IMR-90 (cell line): ENCODE measurements at regions not wholly inside any gene's neighbourhood (a gene's known extent, or its start where the extent isn't known, plus 50 kb on each side); places are given as distances from the start of the nearest gene placed in this dataset.

Experiments used
- ATAC-seq: fragments of 200-7000 bp; cut with Tn5 transposase; 2 replicates; pipeline ENCODE4 v1.9.1; 2020; ENCODE audit warnings: low read depth, mild to moderate bottlenecking, moderate library complexity
- BruUV-seq: library from RNA; stranded (reverse); fragments of 400-500 nt; replicated peaks from 2 replicates; lab custom pipeline; 2021; lab: Mats Ljungman, UMichigan
- CTCF ChIA-PET: fragments of 300-600 bp; formaldehyde crosslinking; extraction: SDS; loops from one replicate; lab custom pipeline; 2021; ENCODE audit warnings: antibody characterized with exemption; lab: Yijun Ruan, JAX
- POLR2A ChIA-PET: fragments of 300-600 bp; sonication (Branson Sonifier 250); formaldehyde crosslinking; loops from one replicate; lab custom pipeline; 2022; ENCODE audit warnings: antibody characterized with exemption; ENCODE audit not compliant: unreplicated experiment; lab: Charles Lee
- DNase-seq: peaks from one replicate; pipeline ENCODE4 v3.0.0; 2013
- H2AFZ ChIP-seq: replicated peaks from 2 replicates; pipeline ENCODE3; 2013; ENCODE audit warnings: low read length, mild to moderate bottlenecking; ENCODE audit not compliant: poor library complexity
- H2AK5ac ChIP-seq: 2 replicates; pipeline ENCODE4 v1.6.1; 2013; ENCODE audit warnings: low read depth, low read length, inconsistent platforms
- H2AK9ac ChIP-seq: replicated peaks from 2 replicates; pipeline ENCODE3; 2013; ENCODE audit warnings: mild to moderate bottlenecking, low read depth, low read length, moderate library complexity; ENCODE audit not compliant: poor library complexity
- H2BK120ac ChIP-seq: 2 replicates; pipeline ENCODE4 v1.6.1; 2013; ENCODE audit warnings: low read depth, low read length, inconsistent platforms
- H2BK15ac ChIP-seq: 3 replicates; pipeline ENCODE4 v1.6.1; 2013; ENCODE audit warnings: low read depth, low read length, inconsistent platforms
- H2BK20ac ChIP-seq: 2 replicates; pipeline ENCODE4 v1.6.1; 2013; ENCODE audit warnings: low read depth, mild to moderate bottlenecking, inconsistent platforms, low read length, moderate library complexity
- H2BK5ac ChIP-seq: 2 replicates; pipeline ENCODE4 v1.6.1; 2013; ENCODE audit warnings: mild to moderate bottlenecking, low read depth, low read length, inconsistent platforms; ENCODE audit not compliant: poor library complexity, severe bottlenecking
- H3K14ac ChIP-seq: replicated peaks from 2 replicates; pipeline ENCODE4 v1.6.1; 2013; ENCODE audit warnings: low read depth, low read length, inconsistent platforms
- H3K18ac ChIP-seq: 2 replicates; pipeline ENCODE4 v1.6.1; 2013; ENCODE audit warnings: low read depth, low read length, control low read depth
- H3K23ac ChIP-seq: 2 replicates; pipeline ENCODE4 v1.6.1; 2013; ENCODE audit warnings: low read depth, low read length, inconsistent platforms
- H3K27ac ChIP-seq: 2 replicates; pipeline ENCODE4 v1.5.1; 2013; ENCODE audit warnings: mild to moderate bottlenecking, control low read depth, low read length; ENCODE audit not compliant: insufficient read depth
- H3K27me3 ChIP-seq: 2 replicates; pipeline ENCODE4 v1.6.1; 2013; ENCODE audit warnings: low read length; ENCODE audit not compliant: control insufficient read depth, insufficient read depth
- H3K36me3 ChIP-seq: 2 replicates; pipeline ENCODE4 v1.6.1; 2013; ENCODE audit warnings: low read length, mixed read lengths; ENCODE audit not compliant: control insufficient read depth, insufficient read depth
- H3K4ac ChIP-seq: 2 replicates; pipeline ENCODE4 v1.6.1; 2013; ENCODE audit warnings: low read depth, low read length, inconsistent platforms
- H3K4me1 ChIP-seq: 2 replicates; pipeline ENCODE4 v1.6.1; 2013; ENCODE audit warnings: low read length, mixed read lengths; ENCODE audit not compliant: control insufficient read depth, insufficient read depth
- H3K4me2 ChIP-seq: 2 replicates; pipeline ENCODE4 v1.6.1; 2013; ENCODE audit warnings: low read depth, mild to moderate bottlenecking, control low read depth, low read length, moderate library complexity
- H3K4me3 ChIP-seq: 2 replicates; pipeline ENCODE4 v1.5.1; 2013; ENCODE audit warnings: low read depth, mild to moderate bottlenecking, control low read depth, low read length, moderate library complexity; ENCODE audit not compliant: insufficient read depth
- H3K56ac ChIP-seq: 2 replicates; pipeline ENCODE4 v1.6.1; 2013; ENCODE audit warnings: low read length, inconsistent platforms; ENCODE audit not compliant: insufficient read depth; ENCODE audit errors: extremely low read depth
- H3K79me1 ChIP-seq, 2 experiments: 2 replicates each; pipeline ENCODE4 v1.6.1; 2013; ENCODE audit warnings: low read length in 2 of 2, inconsistent platforms in 1 of 2, low read depth in 1 of 2
- H3K9ac ChIP-seq: 2 replicates; pipeline ENCODE4 v1.6.1; 2013; ENCODE audit warnings: low read depth, low read length, control low read depth
- H3K9me1 ChIP-seq: 2 replicates; pipeline ENCODE4 v1.6.1; 2013; ENCODE audit warnings: low read length, inconsistent platforms; ENCODE audit not compliant: insufficient read depth
- H3K9me3 ChIP-seq: 2 replicates; pipeline ENCODE4 v1.6.1; 2013; ENCODE audit warnings: low read length; ENCODE audit not compliant: control insufficient read depth, insufficient read depth
- H4K20me1 ChIP-seq: 2 replicates; pipeline ENCODE4 v1.6.1; 2013; ENCODE audit warnings: low read length, inconsistent platforms; ENCODE audit not compliant: insufficient read depth
- H4K5ac ChIP-seq: 2 replicates; pipeline ENCODE4 v1.6.1; 2013; ENCODE audit warnings: mild to moderate bottlenecking, low read depth, low read length, control low read depth
- H4K8ac ChIP-seq, 2 experiments: 2 replicates each; pipeline ENCODE4 v1.6.1; 2013; ENCODE audit warnings: low read depth in 2 of 2, low read length in 2 of 2, control low read depth in 1 of 2, inconsistent platforms in 1 of 2
- H4K91ac ChIP-seq: 2 replicates; pipeline ENCODE4 v1.6.1; 2013; ENCODE audit warnings: low read depth, low read length, inconsistent platforms; ENCODE audit not compliant: insufficient read depth
- CEBPB ChIP-seq: IDR thresholded peaks from 2 replicates; pipeline ENCODE4 v1.6.1; 2012; ENCODE audit warnings: low read depth, low read length, improper control_type of control experiment
- CHD1 ChIP-seq: IDR thresholded peaks from 2 replicates; pipeline ENCODE4 v1.6.1; 2012; ENCODE audit warnings: low read depth, low read length, improper control_type of control experiment
- FOS ChIP-seq: fragments of 150-350 bp; IDR thresholded peaks from 2 replicates; pipeline ENCODE4 v1.6.1; 2016; ENCODE audit warnings: low read depth, low read length
- MAFK ChIP-seq: IDR thresholded peaks from 2 replicates; pipeline ENCODE4 v1.6.1; 2012; ENCODE audit warnings: low read depth, low read length, improper control_type of control experiment
- MAZ ChIP-seq: IDR thresholded peaks from 2 replicates; pipeline ENCODE4 v1.6.1; 2012; ENCODE audit warnings: low read depth, mild to moderate bottlenecking, low read length, improper control_type of control experiment, moderate library complexity, borderline replicate concordance
- POLR2A ChIP-seq: IDR thresholded peaks from 2 replicates; pipeline ENCODE4 v1.6.1; 2012; ENCODE audit warnings: mild to moderate bottlenecking, low read depth, low read length
- RAD21 ChIP-seq: IDR thresholded peaks from 2 replicates; pipeline ENCODE4 v1.6.1; 2012; ENCODE audit warnings: low read length, improper control_type of control experiment
- RCOR1 ChIP-seq: IDR thresholded peaks from 2 replicates; pipeline ENCODE4 v1.6.1; 2012; ENCODE audit warnings: mild to moderate bottlenecking, low read length, improper control_type of control experiment; ENCODE audit not compliant: insufficient replicate concordance
- RFX5 ChIP-seq: IDR thresholded peaks from 2 replicates; pipeline ENCODE4 v1.8.0; 2012; ENCODE audit warnings: low read depth, mild to moderate bottlenecking, low read length, moderate library complexity
- SMC3 ChIP-seq: fragments of 150-350 bp; IDR thresholded peaks from 2 replicates; pipeline ENCODE4 v1.6.1; 2016; ENCODE audit warnings: low read depth, mild to moderate bottlenecking, antibody characterized with exemption, low read length, moderate library complexity
- WGBS, 2 experiments: methylation state at CpG; one replicate each; pipeline versions ENCODE4 v1.1.5 to v1.1.7; 2013; ENCODE audit warnings: missing lambda C conversion rate in 2 of 2; ENCODE audit not compliant: insufficient read length in 1 of 2; ENCODE audit errors: extremely low coverage in 2 of 2; 5-methylcytosine and 5-hydroxymethylcytosine counted together
- dilution Hi-C: fragments of 300-500 bp; cut with HindIII; formaldehyde crosslinking; loops from one replicate; pipeline ENCODE4 v1.14.3; 2018; ENCODE audit warnings: low sequenced_read_pairs; ENCODE audit not compliant: unreplicated experiment
- in situ Hi-C: fragments of 300-500 bp; cut with MboI; formaldehyde crosslinking; loops from 3 replicates; pipeline ENCODE4 v1.14.3; 2019; ENCODE audit warnings: low sequenced_read_pairs, inconsistent platforms, mixed read lengths
- intact Hi-C: fragments of 100-400 bp; cut with micrococcal nuclease; formaldehyde crosslinking; loops from 2 replicates; pipeline ENCODE4 v1.10.0; 2022
- TF ChIP-seq, protein P1 (sequence below): fragments of 150-350 bp; IDR thresholded peaks from 2 replicates; pipeline ENCODE4 v1.6.1; 2017; ENCODE audit warnings: mild to moderate bottlenecking, antibody characterized with exemption, low read length, low read depth

DNA sequence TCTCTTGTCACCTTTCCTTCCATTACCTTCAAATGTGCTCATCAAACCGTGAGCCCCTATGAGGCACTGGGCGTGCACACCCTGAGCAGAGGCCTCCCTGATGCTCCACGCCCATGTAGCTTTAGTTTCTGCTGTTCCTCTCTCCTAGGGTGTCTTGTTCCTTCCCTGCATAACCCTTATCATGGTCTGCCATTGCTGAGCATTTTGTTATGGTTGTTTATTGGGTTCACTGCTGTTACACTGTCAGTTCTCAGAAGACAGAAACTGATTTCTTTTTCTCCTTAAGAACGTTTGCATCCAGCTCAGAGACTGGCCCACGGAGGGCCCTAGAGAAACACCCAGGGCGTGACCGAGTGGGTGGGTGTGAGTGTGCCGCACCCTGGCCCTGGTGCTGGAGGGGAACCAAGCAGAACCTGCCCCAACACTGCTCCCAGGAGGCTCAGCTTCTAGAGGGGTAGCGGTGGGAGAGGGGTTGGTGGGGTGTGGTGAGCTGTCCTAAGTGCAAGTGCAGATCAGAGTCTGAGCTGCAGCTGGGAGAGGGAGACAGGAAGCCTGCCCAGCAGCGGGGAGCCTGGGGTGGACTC, 61.4 kb upstream of the URI1 start:
- H3K36me3 ChIP-seq = no peaks in the 10 kb centered on the region
- H2AFZ ChIP-seq = peak overlapping the region; percentile 8
- no peak overlapping the region for H3K14ac ChIP-seq
- H2BK20ac ChIP-seq = no peak overlapping the region
- H2AK9ac ChIP-seq = no peak overlapping the region
- BruUV-seq = no TSS peak
- ChIA-PET CTCF (no interaction called here), POLR2A (no interaction called here)
- no peak overlapping the region for H3K18ac ChIP-seq
- in situ Hi-C loops (loop anchor here (25.0 kb wide), 1 partner anchor 757 kb away; no protein-coding TSS in a partner anchor), dilution Hi-C loops (no loop called here), intact Hi-C loops (no loop called here)
- no peaks in the 10 kb centered on the region for H3K79me1 ChIP-seq
- DNase-seq (no peak), ATAC-seq (no peak)
- no CpG with 5 or more reads among the region's 10 CpGs for WGBS, 2 experiments
- H3K27me3 ChIP-seq = no peaks in the 10 kb centered on the region
- H2BK120ac ChIP-seq = no peak overlapping the region
- H3K9ac ChIP-seq = no peak overlapping the region
- H2BK15ac ChIP-seq = no peak overlapping the region
- H4K91ac ChIP-seq = no peak overlapping the region
- H4K20me1 ChIP-seq = no peaks in the 10 kb centered on the region
- no peak for TF ChIP-seq RAD21
- TF ChIP-seq CHD1 = no peak
- TF ChIP-seq SMC3 = no peak
- TF ChIP-seq CEBPB = no peak
- TF ChIP-seq MAZ = no peak
- no peak for TF ChIP-seq MAFK
- TF ChIP-seq, protein P1, sequence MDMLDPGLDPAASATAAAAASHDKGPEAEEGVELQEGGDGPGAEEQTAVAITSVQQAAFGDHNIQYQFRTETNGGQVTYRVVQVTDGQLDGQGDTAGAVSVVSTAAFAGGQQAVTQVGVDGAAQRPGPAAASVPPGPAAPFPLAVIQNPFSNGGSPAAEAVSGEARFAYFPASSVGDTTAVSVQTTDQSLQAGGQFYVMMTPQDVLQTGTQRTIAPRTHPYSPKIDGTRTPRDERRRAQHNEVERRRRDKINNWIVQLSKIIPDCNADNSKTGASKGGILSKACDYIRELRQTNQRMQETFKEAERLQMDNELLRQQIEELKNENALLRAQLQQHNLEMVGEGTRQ = no peak
- TF ChIP-seq RFX5 = no peak
- no peak for TF ChIP-seq RCOR1
- no peak for TF ChIP-seq FOS
- TF ChIP-seq POLR2A = no peak
- H3K23ac ChIP-seq = no peak overlapping the region
- H3K27ac ChIP-seq = no peak overlapping the region
- H2BK5ac ChIP-seq = no peak overlapping the region
- no peak overlapping the region for H4K8ac ChIP-seq
- no peak overlapping the region for H3K4me2 ChIP-seq
- no peak overlapping the region for H3K56ac ChIP-seq
- no peak overlapping the region for H4K5ac ChIP-seq
- H3K4ac ChIP-seq = no peak overlapping the region
- no peaks in the 10 kb centered on the region for H3K9me3 ChIP-seq
- no peak overlapping the region for H2AK5ac ChIP-seq
- no peaks in the 10 kb centered on the region for H3K4me1 ChIP-seq
- H3K4me3 ChIP-seq = no peak overlapping the region
- no peaks in the 10 kb centered on the region for H3K9me1 ChIP-seq
